ENCODE measurements at regions not wholly inside any gene's neighbourhood (a gene's known extent, or its start where the extent isn't known, plus 50 kb on each side); places are given as distances from the start of the nearest gene placed in this dataset.
"Not testable (repeated sequence)": the region's sequence is repeated elsewhere in the genome, so short reads cannot be mapped to it uniquely, and the experiment has no call there.

GRCh38 chr14:87815121-87815520 is 177.9 kb downstream of the GALC start:
- no peak for DNase-seq (ENCODE audit: low read depth)

GRCh38 chr14:87813686-87814085 is 179.3 kb downstream of the GALC start:
- DNase-seq (ENCODE audit: low read depth): no peak

- DNase-seq (ENCODE audit: low read depth): no peak
Measured at GRCh38 chr14:87813211-87813610, 179.8 kb downstream of the GALC start.

GRCh38 chr14:87811246-87811645 is 181.7 kb downstream of the GALC start:
- no peak for DNase-seq (ENCODE audit: low read depth)

- DNase-seq (ENCODE audit: low read depth): no peak
Measured at GRCh38 chr14:87810711-87811110, 182.3 kb downstream of the GALC start.

- no peak for DNase-seq (ENCODE audit: low read depth)
Measured at GRCh38 chr14:87809261-87809660, 183.7 kb downstream of the GALC start.

- DNase-seq (ENCODE audit: low read depth): no peak
Measured at GRCh38 chr14:87805315-87805723, 187.7 kb downstream of the GALC start.

GRCh38 chr14:87800216-87800615 is 192.8 kb downstream of the GALC start:
- no peak for DNase-seq (ENCODE audit: low read depth)

GRCh38 chr14:87799400-87799799 is 193.6 kb downstream of the GALC start:
- no peak for DNase-seq (ENCODE audit: low read depth)

GRCh38 chr14:87797001-87797400 is 196.0 kb downstream of the GALC start:
- DNase-seq (ENCODE audit: low read depth): no peak

- DNase-seq (ENCODE audit: low read depth): no peak
Measured at GRCh38 chr14:87794561-87794960, 198.4 kb downstream of the GALC start.

GRCh38 chr14:87785897-87786296 is 207.1 kb downstream of the GALC start:
- DNase-seq (ENCODE audit: low read depth): no peak

- DNase-seq (ENCODE audit: low read depth): no peak
Measured at GRCh38 chr14:87784386-87784785, 208.6 kb downstream of the GALC start.

- DNase-seq (ENCODE audit: low read depth): no peak
Measured at GRCh38 chr14:87783071-87783470, 209.9 kb downstream of the GALC start.

GRCh38 chr14:87772854-87773253 is 220.1 kb downstream of the GALC start:
- no peak for DNase-seq (ENCODE audit: low read depth)

GRCh38 chr14:87767567-87767901 is 225.4 kb downstream of the GALC start:
- no peak for DNase-seq (ENCODE audit: low read depth)

- no peak for DNase-seq (ENCODE audit: low read depth)
Measured at GRCh38 chr14:87758876-87759275, 234.1 kb downstream of the GALC start.

- DNase-seq (ENCODE audit: low read depth): no peak
Measured at GRCh38 chr14:87756661-87757060, 236.3 kb downstream of the GALC start.

- no peak for DNase-seq (ENCODE audit: low read depth)
Measured at GRCh38 chr14:87754520-87755223, 238.3 kb downstream of the GALC start.

- no peak for DNase-seq (ENCODE audit: low read depth)
Measured at GRCh38 chr14:87748558-87748957, 244.4 kb downstream of the GALC start.

GRCh38 chr14:87745507-87746118 is 247.4 kb downstream of the GALC start:
- no peak for DNase-seq (ENCODE audit: low read depth)

- not testable (repeated sequence) for DNase-seq (ENCODE audit: low read depth)
Measured at GRCh38 chr14:87734577-87735360, 258.2 kb downstream of the GALC start.

GRCh38 chr14:87733115-87733514 is 259.9 kb downstream of the GALC start:
- not testable (repeated sequence) for DNase-seq (ENCODE audit: low read depth)
